NOMO-1 (cell line): ENCODE measurements at regions not wholly inside any gene's neighbourhood (a gene's known extent, or its start where the extent isn't known, plus 50 kb on each side); places are given as distances from the start of the nearest gene placed in this dataset.

Source experiments
- DNase-seq, 2 experiments: peaks; one replicate each; lab custom pipeline; 2025; ENCODE audit not compliant: unreplicated experiment in 2 of 2; lab: John Stamatoyannopoulos, UW

DNA sequence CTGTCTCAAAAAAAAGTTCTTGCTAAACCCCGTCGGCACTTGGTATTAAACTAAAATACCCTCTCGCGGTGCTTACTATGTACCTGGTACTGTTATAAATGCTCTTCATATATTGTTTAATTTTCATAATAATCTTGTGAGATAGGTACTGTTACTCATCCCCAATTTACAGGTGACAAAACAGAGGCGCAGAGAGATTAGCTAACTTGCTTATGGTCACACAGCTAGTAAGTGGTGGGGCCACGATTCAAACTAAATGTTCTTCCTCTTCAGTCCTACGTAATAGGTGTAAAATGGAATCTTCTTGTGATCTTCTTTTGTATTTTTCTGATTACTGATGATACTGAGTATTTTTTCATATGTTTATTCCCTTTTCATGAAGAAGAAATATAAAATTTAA lies 51.3 kb downstream of the TET3 start:
- DNase-seq = no peak

DNA sequence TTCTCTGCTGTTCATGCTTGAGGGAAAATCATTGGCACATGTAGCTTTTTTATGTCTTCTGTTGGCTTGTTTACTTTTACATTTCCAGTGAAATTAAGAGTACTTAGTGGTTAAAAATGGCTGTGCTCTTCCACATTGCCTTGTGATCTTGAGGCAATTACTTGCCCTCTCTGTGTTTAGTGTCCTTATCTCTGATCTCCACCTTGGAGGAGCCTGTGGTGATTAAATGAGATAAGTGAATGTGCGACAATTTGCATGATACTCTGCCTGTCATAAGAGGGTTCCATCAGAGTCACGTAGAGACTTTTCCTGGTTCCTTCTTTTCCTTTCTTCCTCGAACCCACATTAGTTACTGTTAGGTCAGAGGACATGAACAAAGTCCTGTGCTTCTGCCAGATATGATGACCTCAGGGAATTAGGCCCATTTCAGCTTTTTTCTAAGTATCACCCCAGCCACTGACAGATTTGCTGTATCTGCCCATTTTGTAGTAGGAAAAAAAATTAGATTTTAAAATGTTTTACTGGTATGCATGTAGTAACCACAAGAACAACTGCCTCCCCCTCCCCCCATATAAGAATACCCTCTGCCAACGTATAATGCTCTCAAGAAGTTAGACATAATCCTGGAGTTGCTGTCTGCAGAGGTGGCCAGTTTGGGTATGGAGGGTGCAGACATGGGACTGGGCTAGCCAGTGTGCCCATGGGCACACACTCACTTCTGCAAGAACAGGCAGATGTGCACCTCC lies 51.9 kb downstream of the TET3 start:
- no peak for DNase-seq

DNA sequence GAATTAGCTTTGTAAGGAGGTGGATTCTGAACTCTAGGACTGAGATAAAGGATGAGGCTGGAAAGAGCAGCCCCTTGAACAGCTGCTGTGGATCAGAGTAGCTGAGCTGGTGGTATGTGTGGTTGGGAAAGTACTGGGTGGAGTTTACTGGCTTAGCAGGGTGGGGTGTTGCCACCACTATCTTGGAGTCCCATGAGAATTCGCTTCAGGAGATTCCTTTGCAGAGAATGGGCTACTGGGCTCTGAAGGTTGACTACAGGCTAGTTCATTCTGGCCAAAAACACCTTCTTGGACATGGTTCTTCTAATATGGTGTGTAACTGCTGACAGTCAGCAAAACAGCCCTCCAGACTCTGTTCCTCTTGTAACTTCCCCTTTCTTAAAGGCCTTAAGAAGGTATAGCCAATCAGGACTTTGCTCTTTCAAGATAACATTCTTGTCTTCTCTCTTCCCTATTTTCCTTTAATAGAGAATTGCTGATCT lies 52.7 kb downstream of the TET3 start:
- DNase-seq = peak; percentile 85 to 97

DNA sequence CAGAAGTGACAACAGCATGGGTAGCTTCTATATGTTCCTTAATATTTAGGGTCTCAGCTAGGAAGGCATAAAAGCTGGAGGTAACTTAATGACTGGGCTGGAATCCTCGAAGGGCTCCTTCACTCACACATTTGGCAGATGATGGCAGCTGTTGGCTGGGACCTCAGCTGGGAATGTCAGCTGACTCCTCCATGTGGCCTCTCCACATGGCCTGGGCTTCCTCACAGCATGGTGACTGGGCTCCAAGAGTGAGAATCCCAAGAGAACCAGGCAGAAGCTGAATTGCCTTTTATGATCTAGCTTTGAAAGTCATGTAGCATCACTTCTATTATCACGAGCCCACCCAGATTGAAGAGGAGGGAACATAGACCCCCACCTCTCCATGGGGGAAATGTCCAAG lies 54.9 kb downstream of the TET3 start:
- no peak for DNase-seq

DNA sequence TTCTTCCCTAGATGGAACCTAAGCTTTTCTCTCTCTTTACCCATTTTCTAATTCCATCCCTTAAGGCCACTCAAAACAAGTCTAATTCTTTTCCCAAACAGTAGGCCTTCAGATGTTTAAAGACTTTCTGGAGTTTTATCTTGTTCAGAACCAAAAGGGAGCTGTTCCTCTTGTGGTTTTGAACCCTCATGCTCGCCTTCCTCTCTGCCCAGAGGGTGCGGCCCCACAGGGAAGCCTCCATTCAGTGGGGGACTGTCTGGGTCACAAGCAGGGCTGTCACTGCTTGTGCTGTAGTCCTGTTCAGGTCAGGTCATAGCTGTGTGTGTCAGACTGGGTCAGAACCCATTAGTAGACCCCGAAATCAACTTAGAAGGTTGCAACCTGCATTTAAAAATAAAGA lies 56.5 kb downstream of the TET3 start:
- peak; percentile 23 to 53 for DNase-seq

DNA sequence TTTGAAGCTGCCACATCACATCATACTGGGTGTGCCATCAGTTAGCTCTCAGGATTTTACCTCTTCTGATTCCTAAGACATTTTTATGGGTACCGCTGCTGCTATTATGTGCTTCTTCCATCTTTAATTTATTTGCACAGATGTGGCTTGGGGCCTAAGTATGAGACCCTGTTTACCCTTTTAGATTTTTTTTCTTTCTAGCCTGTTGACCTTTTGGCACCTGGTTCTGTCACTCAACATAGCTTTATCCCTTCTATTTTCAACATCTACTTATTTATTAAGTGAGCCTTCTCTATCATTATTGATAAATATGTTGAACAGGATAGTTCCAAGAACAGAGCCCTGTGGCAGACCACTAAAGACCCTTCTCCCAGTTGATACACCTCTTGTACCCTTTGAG lies 57.0 kb downstream of the TET3 start:
- no peak for DNase-seq

DNA sequence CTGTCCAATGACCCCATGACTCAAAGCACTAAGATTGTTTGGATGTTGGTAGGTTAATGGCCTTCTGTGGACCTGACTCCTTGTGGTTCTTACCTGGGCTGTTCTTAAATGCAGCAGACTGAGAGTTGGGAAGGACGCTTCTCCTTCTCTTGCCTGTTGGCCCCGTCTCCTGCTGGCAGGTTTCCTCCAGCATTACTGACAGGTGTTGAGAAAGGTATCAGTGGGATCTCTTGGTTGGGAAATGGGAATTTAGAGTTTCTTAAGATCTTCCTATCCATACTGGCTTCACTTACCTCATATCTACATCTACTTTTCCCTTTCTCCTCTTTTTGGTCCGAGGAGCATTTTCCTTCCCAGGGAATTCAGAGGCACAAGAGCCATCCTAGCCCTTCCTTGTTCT lies 57.9 kb downstream of the TET3 start:
- DNase-seq = no peak

DNA sequence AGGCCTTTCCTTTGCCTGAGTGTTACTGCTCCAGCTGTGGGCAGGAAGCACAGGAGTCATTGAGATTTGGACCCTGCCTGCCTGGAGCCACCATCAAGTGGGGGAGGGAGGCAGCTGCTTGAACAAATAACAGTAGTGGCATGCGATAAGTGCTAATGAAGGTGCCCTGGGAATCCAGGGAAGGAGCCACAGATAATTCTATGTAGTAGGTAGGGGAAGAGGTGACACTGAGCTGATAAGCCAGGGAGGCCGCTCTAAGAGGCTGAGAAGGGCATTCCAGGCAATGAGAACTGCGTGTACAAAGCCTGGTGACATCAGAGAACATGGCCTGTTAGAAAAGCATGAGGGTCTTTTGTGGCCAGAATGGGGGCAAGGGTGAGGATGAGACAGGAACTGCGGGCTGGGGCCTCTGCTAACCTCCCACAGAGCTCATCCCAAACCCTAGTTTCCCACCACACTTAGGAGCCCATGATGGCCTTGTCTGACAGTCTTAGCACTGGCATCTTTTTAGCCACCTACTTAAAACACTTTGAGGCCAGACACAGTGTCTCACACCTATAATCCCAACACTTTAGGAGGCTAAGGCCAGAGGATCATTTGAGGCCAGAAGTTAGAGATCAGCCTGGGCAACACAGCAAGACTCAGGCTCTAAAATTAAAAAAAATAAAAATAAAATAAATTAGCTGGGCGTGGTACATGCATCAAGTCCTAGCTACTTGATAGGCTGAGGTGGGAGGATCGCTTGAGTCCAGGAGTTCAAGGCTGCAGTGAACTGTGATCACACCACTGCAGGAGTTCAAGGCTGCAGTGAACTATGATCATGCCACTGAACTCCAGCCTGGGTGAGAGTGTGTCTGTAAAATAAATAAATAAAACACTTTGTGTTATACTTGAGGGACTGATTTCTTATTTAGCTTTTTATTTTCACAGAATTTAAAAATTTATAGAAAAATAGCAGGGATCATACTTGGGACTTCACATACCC lies 58.9 kb downstream of the TET3 start:
- DNase-seq = no peak

DNA sequence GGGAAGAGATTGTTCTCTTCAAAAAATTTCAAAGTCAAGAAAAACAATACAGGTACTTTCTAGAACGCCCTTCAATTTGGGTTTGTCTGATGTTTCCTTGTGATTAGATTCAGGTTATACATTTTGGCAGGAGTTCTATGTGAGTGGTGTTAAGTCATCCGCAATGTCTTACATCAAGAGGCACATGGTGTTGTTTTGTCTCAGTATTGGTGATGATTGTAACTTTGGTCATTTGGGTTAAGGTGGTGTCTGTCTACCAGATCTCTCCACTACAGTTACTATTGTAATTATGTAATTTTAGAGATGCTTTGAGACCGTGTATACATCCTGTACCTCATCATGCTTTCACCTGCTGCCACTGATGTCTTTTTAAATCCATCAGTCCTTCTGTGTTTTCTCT lies 60.3 kb downstream of the TET3 start:
- no peak for DNase-seq

DNA sequence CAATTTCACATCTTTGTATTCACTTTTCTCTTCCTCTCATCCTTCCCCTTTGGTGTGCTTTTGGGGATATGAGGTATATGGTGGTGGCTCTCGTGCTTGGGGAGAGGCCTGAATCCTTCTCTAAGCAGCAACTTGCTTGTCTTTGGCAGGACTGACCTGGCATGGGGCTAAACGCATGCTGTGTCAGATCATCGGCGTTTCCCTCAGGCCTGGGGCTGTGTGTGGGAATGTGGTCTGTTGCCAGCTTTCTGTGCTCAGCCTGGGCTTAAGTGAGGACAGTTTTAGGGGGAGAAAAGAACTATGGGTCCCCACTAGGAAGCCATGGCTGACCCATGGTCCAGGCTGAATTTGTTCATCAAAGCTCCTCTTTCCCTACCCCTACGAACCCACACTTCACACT lies 60.7 kb downstream of the TET3 start:
- DNase-seq = no peak

DNA sequence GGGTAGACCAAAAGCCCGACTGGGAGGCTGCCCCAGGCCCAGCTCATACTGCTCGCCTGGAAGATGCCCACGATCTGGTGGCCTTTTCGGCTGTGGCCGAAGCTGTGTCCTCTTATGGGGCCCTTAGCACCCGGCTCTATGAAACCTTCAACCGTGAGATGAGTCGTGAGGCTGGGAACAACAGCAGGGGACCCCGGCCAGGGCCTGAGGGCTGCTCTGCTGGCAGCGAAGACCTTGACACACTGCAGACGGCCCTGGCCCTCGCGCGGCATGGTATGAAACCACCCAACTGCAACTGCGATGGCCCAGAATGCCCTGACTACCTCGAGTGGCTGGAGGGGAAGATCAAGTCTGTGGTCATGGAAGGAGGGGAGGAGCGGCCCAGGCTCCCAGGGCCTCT lies 61.7 kb downstream of the TET3 start:
- DNase-seq = no peak

DNA sequence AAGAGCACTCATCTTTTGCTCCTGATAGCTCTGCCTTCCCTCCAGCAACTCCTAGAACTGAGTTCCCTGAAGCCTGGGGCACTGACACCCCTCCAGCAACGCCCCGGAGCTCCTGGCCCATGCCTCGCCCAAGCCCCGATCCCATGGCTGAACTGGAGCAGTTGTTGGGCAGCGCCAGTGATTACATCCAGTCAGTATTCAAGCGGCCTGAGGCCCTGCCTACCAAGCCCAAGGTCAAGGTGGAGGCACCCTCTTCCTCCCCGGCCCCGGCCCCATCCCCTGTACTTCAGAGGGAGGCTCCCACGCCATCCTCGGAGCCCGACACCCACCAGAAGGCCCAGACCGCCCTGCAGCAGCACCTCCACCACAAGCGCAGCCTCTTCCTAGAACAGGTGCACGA lies 62.4 kb downstream of the TET3 start:
- DNase-seq = no peak

DNA sequence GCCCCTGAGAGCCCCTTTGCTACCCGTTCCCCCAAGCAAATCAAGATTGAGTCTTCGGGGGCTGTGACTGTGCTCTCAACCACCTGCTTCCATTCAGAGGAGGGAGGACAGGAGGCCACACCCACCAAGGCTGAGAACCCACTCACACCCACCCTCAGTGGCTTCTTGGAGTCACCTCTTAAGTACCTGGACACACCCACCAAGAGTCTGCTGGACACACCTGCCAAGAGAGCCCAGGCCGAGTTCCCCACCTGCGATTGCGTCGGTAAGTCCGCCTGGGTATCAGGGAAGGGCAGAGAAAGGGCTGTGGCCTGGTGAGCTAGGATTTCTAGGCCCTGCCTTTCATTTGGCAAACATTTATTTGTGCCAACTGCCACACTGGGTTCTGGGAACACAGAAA lies 63.4 kb downstream of the TET3 start:
- DNase-seq = no peak

DNA sequence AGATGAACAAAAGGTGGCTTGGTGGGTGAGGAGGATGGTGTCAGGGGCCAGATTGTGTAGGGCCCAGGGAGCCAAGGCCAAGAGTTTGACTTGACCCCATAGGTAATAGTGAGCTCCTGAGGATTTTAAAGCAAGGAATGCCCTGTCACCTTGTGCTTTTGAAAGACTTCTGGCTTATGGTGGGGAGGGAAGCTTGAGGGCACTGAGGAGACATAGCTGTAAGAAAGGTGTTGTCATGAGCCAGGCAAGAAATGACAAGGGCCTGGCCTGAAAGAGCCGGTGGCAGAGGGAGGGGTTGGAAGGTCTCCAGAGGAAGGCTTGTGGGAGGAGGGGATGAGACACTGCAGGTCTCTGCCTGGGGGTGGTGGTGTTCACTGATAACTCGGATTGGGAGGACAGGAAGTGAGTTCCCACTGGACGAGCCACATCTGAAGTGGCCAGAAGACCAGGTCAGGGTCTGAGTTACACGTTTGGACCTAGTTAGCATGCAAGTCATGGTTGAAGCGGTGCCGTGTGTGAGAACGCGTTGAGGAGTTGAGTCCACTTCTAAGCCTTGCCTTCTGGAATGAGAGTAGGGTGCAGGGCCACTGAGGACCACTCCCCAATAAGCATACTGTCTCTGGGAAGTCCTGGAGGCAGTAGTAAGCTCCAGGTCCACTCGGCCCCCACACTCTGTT lies 64.3 kb downstream of the TET3 start:
- no peak for DNase-seq

DNA sequence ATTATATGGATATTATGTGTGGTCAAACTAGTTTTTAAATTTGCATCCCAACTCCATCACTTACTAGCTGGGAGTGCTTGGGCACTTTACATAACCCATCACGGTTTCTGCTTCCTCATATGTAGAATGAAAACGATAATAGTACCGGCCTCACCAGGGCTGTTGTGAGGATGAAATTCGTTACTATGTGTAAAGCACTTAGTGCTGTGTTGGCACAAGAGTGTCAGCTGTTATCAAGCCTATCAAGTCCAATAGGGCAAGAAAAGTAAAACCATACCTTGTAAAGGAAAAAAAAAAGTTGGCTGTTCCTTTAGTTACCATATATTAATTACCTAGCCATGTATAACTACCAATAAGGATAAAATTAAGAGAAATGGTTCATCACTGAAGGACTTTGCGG lies 65.4 kb downstream of the TET3 start:
- no peak for DNase-seq

DNA sequence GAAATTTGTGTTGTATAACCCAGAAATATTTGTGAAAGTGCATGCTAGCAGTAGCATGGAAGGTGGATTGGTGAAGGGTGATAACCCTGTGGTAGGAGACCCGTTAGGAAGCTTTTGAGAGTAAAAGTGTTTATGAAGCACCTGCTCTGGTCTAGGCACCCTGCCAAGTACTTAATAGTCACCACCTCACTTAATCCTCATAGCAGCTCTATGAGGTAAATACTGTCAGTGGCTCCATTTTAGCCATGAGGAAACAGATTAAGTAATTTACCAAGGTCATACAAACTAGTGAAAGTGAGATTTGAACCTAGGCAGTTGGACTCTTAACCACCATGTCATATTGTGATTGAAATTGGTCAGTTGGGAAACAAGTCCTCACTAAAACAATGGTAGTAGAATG lies 66.8 kb downstream of the TET3 start:
- no peak for DNase-seq

DNA sequence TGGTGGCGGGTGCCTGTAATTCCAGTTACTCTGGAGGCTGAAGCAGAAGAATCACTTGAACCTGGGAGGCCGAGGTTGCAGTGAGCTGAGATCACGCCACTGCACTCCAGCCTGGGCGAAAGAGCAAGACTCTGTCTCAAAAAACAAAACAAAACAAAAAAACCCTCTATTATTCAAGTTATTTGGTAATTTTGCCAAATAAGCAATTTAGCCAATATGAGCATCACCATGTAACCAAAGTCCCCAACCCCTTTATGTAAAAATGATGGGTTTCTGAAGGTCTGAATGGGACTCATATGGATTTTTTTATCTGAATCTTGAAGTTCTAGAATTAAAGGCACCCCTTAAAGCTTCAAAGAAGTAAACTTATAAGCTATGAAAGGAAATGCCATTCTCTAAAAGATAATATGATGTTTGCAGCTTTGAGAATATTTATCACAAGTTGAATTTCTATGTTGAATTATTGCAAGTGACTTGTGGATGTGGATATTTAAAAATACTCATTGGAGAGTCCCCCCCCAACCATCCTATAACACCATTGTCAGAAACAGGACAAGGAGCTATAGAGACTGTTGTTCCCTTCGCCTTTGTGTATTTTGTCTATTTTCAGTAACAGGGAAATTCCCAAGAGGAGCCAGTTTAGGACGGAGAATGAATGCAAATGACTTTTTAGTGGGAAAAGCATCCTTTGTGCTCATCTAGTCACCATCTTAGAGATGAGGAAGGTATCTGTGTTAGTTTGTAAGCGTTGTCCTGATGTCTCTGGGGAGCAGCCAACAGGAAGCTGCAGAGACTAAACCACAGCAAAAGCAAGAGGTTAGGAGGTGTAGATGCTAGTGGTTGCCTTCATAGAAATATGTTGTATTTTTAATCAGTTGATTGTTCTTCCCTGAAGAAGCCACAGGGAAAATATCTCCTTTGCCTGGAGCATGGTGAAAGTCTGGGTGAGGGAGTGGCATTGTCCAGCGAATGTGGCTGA lies 68.3 kb downstream of the TET3 start:
- DNase-seq = no peak

DNA sequence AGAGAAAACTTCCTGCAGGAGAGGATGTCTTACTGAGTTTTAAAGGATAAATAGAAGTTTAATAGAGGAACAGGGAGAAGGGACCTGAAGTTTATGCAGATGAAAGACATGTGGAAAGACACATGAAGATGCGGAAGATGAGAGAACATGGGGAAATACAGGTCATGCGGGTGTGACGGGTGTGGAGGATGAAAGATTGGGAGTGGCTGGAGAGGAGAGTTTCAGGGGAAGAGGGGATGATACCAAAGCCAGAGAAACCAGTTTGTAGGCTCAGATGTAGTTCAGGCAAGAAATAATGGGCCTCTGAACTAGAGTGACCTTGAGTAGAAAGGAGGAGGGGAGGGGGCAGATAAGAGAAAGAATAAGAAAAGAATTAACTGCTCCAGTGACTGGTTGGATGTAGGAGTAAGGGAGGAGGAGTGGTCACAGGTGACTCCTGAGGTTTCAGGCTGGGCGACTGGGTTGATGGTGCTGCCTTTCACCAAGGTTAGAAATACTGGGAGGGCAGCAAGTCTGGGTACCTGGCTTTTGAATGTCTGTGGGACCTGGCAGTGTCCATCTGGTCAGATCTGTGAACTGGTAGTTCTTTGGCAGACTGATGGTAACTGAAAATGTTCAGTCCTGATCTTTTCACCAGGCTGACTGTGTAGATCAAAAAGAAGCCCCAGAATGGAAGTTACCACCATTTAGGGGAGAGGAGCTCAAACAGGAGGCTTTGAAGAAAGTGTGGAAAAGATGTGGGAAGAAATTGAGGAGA lies 69.4 kb downstream of the TET3 start:
- DNase-seq = no peak

DNA sequence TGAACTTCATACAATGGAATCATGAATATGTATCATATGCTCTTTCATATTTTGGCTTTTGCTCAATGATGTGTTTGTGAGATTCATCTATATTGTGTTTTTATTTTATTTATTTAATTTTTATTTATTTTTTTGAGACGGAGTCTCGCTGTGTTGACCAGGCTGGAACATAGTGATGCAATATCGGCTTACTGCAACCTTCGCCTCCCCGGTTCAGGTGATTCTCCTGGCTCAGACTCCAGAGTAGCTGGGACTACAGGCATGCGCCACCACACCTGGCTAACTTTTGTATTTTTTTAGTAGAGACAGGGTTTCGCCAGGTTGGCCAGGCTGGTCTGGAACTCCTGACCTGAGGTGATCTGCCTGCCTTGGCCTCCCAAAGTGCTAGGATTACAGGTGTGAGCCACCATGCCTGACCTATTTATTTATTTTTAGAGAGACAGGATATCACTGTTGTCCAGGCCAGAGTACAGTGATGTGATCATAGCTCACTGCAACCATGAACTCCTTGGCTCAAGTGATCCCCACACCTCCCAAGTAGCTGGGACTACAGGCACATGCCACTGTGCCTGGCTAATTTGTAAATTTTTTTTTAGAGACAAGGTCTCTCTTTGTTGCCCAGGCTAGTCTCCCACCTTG lies 74.5 kb downstream of the TET3 start:
- no peak for DNase-seq
